Esophagus muscularis mucosa (tissue), 3 donors: ENCODE measurements at regions not wholly inside any gene's neighbourhood (a gene's known extent, or its start where the extent isn't known, plus 50 kb on each side); places are given as distances from the start of the nearest gene placed in this dataset.

Experiments
- CTCF ChIP-seq, 3 experiments: fragments of 200-600 bp in 2 of 3; fragments of 450-650 bp in 1 of 3; sonication (generic) in 2 of 3; IDR thresholded peaks; one replicate each; pipeline ENCODE4 v1.5.1; 2017 to 2019; ENCODE audit warnings: antibody characterized with exemption in 3 of 3, mild to moderate bottlenecking in 2 of 3, moderate library complexity in 1 of 3
- POLR2A ChIP-seq: fragments of 450-650 bp; IDR thresholded peaks from one replicate; pipeline ENCODE4 v1.6.1; 2017; ENCODE audit warnings: antibody characterized with exemption, moderate library complexity, mild to moderate bottlenecking, low read depth

- TF ChIP-seq CTCF (IDR thresholded peaks at IDR 0.05) (no peak), POLR2A (no peak)
Measured at GRCh38 chr17:54744750-54745149, 155.9 kb upstream of the TOM1L1 start.
